K562 (cell line): ENCODE measurements at regions not wholly inside any gene's neighbourhood (a gene's known extent, or its start where the extent isn't known, plus 50 kb on each side); places are given as distances from the start of the nearest gene placed in this dataset.

ENCODE experiments used
- ATAC-seq: fragments of 200-7000 bp; cut with Tn5 transposase; 3 replicates; pipeline ENCODE4 v1.9.1; 2020; ENCODE audit warnings: moderate library complexity
- BruUV-seq: library from RNA; stranded (reverse); fragments of 400-500 nt; replicated peaks from 2 replicates; lab custom pipeline; 2021; lab: Mats Ljungman, UMichigan
- CTCF ChIA-PET: fragments of 300-600 bp; formaldehyde crosslinking; extraction: SDS; loops from one replicate; lab custom pipeline; 2021; ENCODE audit warnings: low intra/inter-chr PET ratio; lab: Yijun Ruan, JAX
- POLR2A ChIA-PET: fragments of 300-600, 350-650 bp; sonication (Branson Sonifier 250); formaldehyde crosslinking; extraction: SDS; loops from one replicate; lab custom pipeline; 2021; ENCODE audit warnings: antibody characterized with exemption, inconsistent platforms; lab: Yijun Ruan, JAX
- DNase-seq, 4 experiments: peaks; one replicate each; pipeline versions ENCODE4 v3.0.0 to v3.0.0-alpha.2; 2011 to 2018; ENCODE audit warnings: low spot score in 3 of 4, mixed read lengths in 3 of 4; ENCODE audit errors: extremely low read depth in 1 of 4
- FAIRE-seq: peaks from 2 replicates; lab custom pipeline; 2011; peaks lifted over from hg19 to GRCh38; lab: Jason Lieb, UNC
- H2AFZ ChIP-seq: 2 replicates; pipeline ENCODE4 v1.6.0; 2011; ENCODE audit warnings: low read depth, low read length, control low read depth, inconsistent platforms
- H3K27ac ChIP-seq: fragments of 200-600 bp; 3 replicates; pipeline ENCODE4 v1.8.0; 2011; ENCODE audit warnings: low read depth, mild to moderate bottlenecking, control low read depth, inconsistent platforms, low read length, moderate library complexity, mixed read lengths; ENCODE audit errors: extremely low read depth
- H3K27me3 ChIP-seq, 2 experiments: fragments of 300-600 bp in 1 of 2; 2 replicates in 1 of 2; 3 replicates in 1 of 2; pipeline versions ENCODE4 v1.6.0 to v1.8.0; 2011; ENCODE audit warnings: inconsistent platforms in 2 of 2, low read length in 2 of 2, mild to moderate bottlenecking in 1 of 2, mixed read lengths in 1 of 2, moderate library complexity in 1 of 2; ENCODE audit not compliant: control insufficient read depth in 2 of 2, insufficient read depth in 2 of 2
- H3K36me3 ChIP-seq: fragments of 300-600 bp; 3 replicates; pipeline ENCODE4 v1.8.0; 2011; ENCODE audit warnings: mild to moderate bottlenecking, low read length, inconsistent platforms; ENCODE audit not compliant: control insufficient read depth, insufficient read depth
- H3K4me1 ChIP-seq, 2 experiments: fragments of 200-600 bp in 1 of 2; replicated peaks in 1 of 2; 2 replicates in 1 of 2; 3 replicates in 1 of 2; pipeline versions ENCODE4 v1.5.1 to v1.8.0; 2011; ENCODE audit warnings: inconsistent platforms in 2 of 2, low read length in 2 of 2, mild to moderate bottlenecking in 1 of 2, mixed read lengths in 1 of 2, moderate library complexity in 1 of 2; ENCODE audit not compliant: control insufficient read depth in 2 of 2, insufficient read depth in 2 of 2
- H3K4me2 ChIP-seq: 2 replicates; pipeline ENCODE4 v1.6.1; 2011; ENCODE audit warnings: low read length, control low read depth, inconsistent platforms, mixed read lengths; ENCODE audit not compliant: insufficient read depth
- H3K4me3 ChIP-seq: fragments of 200-600 bp; sonication (generic), shearing (Covaris generic); 2 replicates; pipeline ENCODE4 v1.5.1; 2016; ENCODE audit warnings: control low read depth, inconsistent platforms
- H3K79me2 ChIP-seq: fragments of 200-600 bp; 3 replicates; pipeline ENCODE4 v1.8.0; 2011; ENCODE audit warnings: low read length, inconsistent platforms; ENCODE audit not compliant: control insufficient read depth, insufficient read depth
- H3K9ac ChIP-seq, 2 experiments: 2 replicates each; pipeline versions ENCODE4 v1.6.0 to v1.6.1; 2011; ENCODE audit warnings: low read depth in 2 of 2, low read length in 2 of 2, control low read depth in 1 of 2, inconsistent platforms in 1 of 2, mild to moderate bottlenecking in 1 of 2, mixed read lengths in 1 of 2; ENCODE audit not compliant: insufficient read depth in 1 of 2
- H3K9me1 ChIP-seq: one replicate; pipeline ENCODE4 v1.6.0; 2011; ENCODE audit warnings: inconsistent platforms, mild to moderate bottlenecking, low read length, moderate library complexity; ENCODE audit not compliant: control insufficient read depth, insufficient read depth
- H3K9me3 ChIP-seq: replicated peaks from 2 replicates; pipeline ENCODE4 v1.5.1; 2011; ENCODE audit warnings: low read depth, low read length, inconsistent platforms; ENCODE audit not compliant: control insufficient read depth, insufficient read depth
- H4K20me1 ChIP-seq: replicated peaks from 2 replicates; pipeline ENCODE4 v1.6.1; 2011; ENCODE audit warnings: low read length, inconsistent platforms, mixed read lengths; ENCODE audit not compliant: control insufficient read depth, insufficient read depth
- GABPA ChIP-seq: fragments of 200-800 bp; sonication (Bioruptor generic); conservative IDR thresholded peaks from 2 replicates; pipeline ENCODE4 v1.6.1; 2016; ENCODE audit warnings: low read depth, missing genetic modification characterization, missing compliant biosample characterization
- MAZ ChIP-seq, 2 experiments: fragments of 450-650 bp in 1 of 2; sonication (generic) in 1 of 2; formaldehyde crosslinking; IDR thresholded peaks in 1 of 2; conservative IDR thresholded peaks in 1 of 2; 2 replicates each; pipeline versions ENCODE4 v1.4.0 to v1.5.0; 2020; ENCODE audit warnings: mild to moderate bottlenecking in 1 of 2, missing genetic modification reagents in 1 of 2
- MEF2A ChIP-seq: IDR thresholded peaks from 2 replicates; pipeline ENCODE4 v1.6.1; 2011; ENCODE audit warnings: low read depth, mild to moderate bottlenecking, low read length, moderate library complexity; ENCODE audit not compliant: control insufficient read depth
- SMAD4 ChIP-seq: fragments of 250-450 bp; sonication (Bioruptor Pico); conservative IDR thresholded peaks from 2 replicates; pipeline ENCODE4 v1.8.0; 2021; ENCODE audit warnings: inconsistent platforms, mild to moderate bottlenecking, moderate library complexity
- ZNF589 ChIP-seq: fragments of 200-800 bp; sonication (Bioruptor generic); IDR thresholded peaks from 2 replicates; pipeline ENCODE4 v1.6.1; 2016; ENCODE audit warnings: low read depth, missing genetic modification characterization, missing compliant biosample characterization
- WGBS: fragments of 100-300 bp; shearing (Covaris generic); methylation state at CpG from one replicate; pipeline ENCODE4 v1.1.6; 2016; ENCODE audit warnings: low coverage, mixed read lengths; ENCODE audit not compliant: insufficient coverage; ENCODE audit errors: missing lambda C conversion rate; 5-methylcytosine and 5-hydroxymethylcytosine counted together
- in situ Hi-C: fragments of 300-500 bp; cut with MboI; formaldehyde crosslinking; loops from 4 replicates; pipeline ENCODE4 v1.15.0; 2018; ENCODE audit warnings: inconsistent platforms, mixed read lengths
- intact Hi-C: fragments of 100-400 bp; cut with micrococcal nuclease; formaldehyde crosslinking; loops from 2 replicates; pipeline ENCODE4 v1.14.2; 2022
- TF ChIP-seq, protein P1 (sequence below), 2 experiments: IDR thresholded peaks in 1 of 2; conservative IDR thresholded peaks in 1 of 2; 2 replicates each; pipeline ENCODE4 v1.6.1; 2016; ENCODE audit warnings: low read depth in 2 of 2, mild to moderate bottlenecking in 1 of 2, missing compliant biosample characterization in 1 of 2, missing genetic modification characterization in 1 of 2, moderate library complexity in 1 of 2
- TF ChIP-seq, protein P2 (sequence below): sonication (generic); formaldehyde crosslinking; IDR thresholded peaks from 2 replicates; pipeline ENCODE4 v1.8.1; 2022; ENCODE audit warnings: missing genetic modification reagents

DNA sequence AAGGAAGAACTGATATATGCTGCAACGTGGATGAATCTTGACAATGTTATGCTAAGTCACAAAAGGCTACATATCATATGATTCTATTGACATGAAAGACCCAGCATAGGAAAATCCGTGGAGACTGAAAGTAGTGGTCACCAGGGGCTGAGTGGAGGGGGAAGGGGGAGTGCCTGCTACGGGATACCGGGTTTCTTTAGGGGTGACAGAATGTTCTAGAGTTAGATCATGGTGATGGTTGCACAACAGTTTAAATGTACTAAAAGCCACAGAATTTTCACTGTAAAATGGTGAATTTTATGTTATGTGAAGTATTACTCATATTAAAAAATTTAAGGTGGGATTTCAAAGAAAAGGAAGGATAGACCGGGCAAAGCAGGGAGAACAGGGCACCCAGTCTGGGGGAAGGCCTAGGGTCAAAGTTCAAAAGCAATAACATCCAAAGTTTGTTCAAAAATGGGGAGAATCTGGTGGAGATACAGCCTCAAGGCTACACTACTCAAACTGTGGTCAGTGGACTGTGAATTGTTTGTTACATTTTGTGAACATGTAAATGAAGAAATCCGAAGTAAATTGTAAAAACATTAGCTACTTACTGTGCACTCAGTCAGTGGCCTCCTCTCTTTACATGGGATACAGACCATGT is 74.2 kb upstream of the FNDC3B start:
- WGBS = 78% methylated on average over 6 of the region's 6 CpGs
- DNase-seq (no peak), ATAC-seq (no peak), FAIRE-seq (no peak)
- Histone ChIP-seq H3K9ac (no peak overlapping the region), H3K36me3 (no peaks in the 10 kb centered on the region), H3K4me2 (no peak overlapping the region), H3K27ac (no peak overlapping the region; the same call in 2 of the 3 replicates), H4K20me1 (no peaks in the 10 kb centered on the region), H3K4me1 (peaks cover 5 to 39% of the 10 kb centered on the region in 2 experiments; a peak in 4 of 5 replicates), H3K4me3 (no peak overlapping the region), H3K9me1 (no peaks in the 10 kb centered on the region), H3K79me2 (no peaks in the 10 kb centered on the region), H2AFZ (no peak overlapping the region), H3K27me3 (no peaks in the 10 kb centered on the region), H3K9me3 (no peaks in the 10 kb centered on the region)
- ChIA-PET CTCF (no interaction called here), POLR2A (no interaction called here)
- intact Hi-C loops (no loop called here), in situ Hi-C loops (no loop called here)
- no TSS peak for BruUV-seq
- TF ChIP-seq, protein P1, sequence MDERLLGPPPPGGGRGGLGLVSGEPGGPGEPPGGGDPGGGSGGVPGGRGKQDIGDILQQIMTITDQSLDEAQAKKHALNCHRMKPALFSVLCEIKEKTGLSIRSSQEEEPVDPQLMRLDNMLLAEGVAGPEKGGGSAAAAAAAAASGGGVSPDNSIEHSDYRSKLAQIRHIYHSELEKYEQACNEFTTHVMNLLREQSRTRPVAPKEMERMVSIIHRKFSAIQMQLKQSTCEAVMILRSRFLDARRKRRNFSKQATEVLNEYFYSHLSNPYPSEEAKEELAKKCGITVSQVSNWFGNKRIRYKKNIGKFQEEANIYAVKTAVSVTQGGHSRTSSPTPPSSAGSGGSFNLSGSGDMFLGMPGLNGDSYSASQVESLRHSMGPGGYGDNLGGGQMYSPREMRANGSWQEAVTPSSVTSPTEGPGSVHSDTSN (CRISPR knock-in tag; IDR thresholded peaks at IDR 0.05; ENCODE audit: low read depth) = no peak
- TF ChIP-seq, protein P1 (tag; conservative IDR thresholded peaks at IDR 0.05; ENCODE audit: low read depth) = no peak
- TF ChIP-seq, protein P2, sequence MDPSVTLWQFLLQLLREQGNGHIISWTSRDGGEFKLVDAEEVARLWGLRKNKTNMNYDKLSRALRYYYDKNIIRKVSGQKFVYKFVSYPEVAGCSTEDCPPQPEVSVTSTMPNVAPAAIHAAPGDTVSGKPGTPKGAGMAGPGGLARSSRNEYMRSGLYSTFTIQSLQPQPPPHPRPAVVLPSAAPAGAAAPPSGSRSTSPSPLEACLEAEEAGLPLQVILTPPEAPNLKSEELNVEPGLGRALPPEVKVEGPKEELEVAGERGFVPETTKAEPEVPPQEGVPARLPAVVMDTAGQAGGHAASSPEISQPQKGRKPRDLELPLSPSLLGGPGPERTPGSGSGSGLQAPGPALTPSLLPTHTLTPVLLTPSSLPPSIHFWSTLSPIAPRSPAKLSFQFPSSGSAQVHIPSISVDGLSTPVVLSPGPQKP (CRISPR knock-in tag) = no peak
- TF ChIP-seq ZNF589 (CRISPR knock-in tag) = 0 out of 2 replicates have a peak, but pooled peaks have one; percentile 27
- no peak for TF ChIP-seq MAZ (CRISPR knock-in tag; conservative IDR thresholded peaks at IDR 0.05 in 1 of 2, IDR thresholded peaks at IDR 0.05 in 1 of 2)
- TF ChIP-seq GABPA (tag) = no peak
- 0 out of 2 replicates have a peak, but pooled peaks have one; percentile 58 for TF ChIP-seq SMAD4 (CRISPR knock-in tag)
- TF ChIP-seq MEF2A = no peak
